GM19328 (cell line): ENCODE measurements at regions not wholly inside any gene's neighbourhood (a gene's known extent, or its start where the extent isn't known, plus 50 kb on each side); places are given as distances from the start of the nearest gene placed in this dataset.
"Not testable (repeated sequence)": the region's sequence is repeated elsewhere in the genome, so short reads cannot be mapped to it uniquely, and the experiment has no call there.

Experiments
- ATAC-seq: cut with Tn5 transposase; IDR thresholded peaks from one replicate; pipeline ENCODE4 v1.9.1; 2021; ENCODE audit warnings: mild to moderate bottlenecking, moderate library complexity; ENCODE audit not compliant: unreplicated experiment

- no peak for ATAC-seq
These were observed 180.4 kb upstream of the ACTBL2 start for GRCh38 chr5:57662991-57663390.

GRCh38 chr5:57659886-57660285, 177.3 kb upstream of the ACTBL2 start:
- ATAC-seq, result no peak

- ATAC-seq, result no peak
These were observed 175.4 kb upstream of the ACTBL2 start for GRCh38 chr5:57658018-57658417.

- no peak for ATAC-seq
These were observed 172.6 kb upstream of the ACTBL2 start for GRCh38 chr5:57655228-57655627.

GRCh38 chr5:57653636-57654290, 171.2 kb upstream of the ACTBL2 start:
- ATAC-seq, result no peak

- no peak for ATAC-seq
These were observed 168.5 kb upstream of the ACTBL2 start for GRCh38 chr5:57651127-57651526.

- peak; percentile 89 for ATAC-seq
These were observed 167.9 kb upstream of the ACTBL2 start for GRCh38 chr5:57650360-57651069.

- no peak for ATAC-seq
These were observed 160.1 kb upstream of the ACTBL2 start for GRCh38 chr5:57642698-57643097.

GRCh38 chr5:57642066-57642465, 159.5 kb upstream of the ACTBL2 start:
- no peak for ATAC-seq

- ATAC-seq, result no peak
These were observed 152.7 kb upstream of the ACTBL2 start for GRCh38 chr5:57635146-57635777.

- ATAC-seq, result no peak
These were observed 150.3 kb upstream of the ACTBL2 start for GRCh38 chr5:57632937-57633336.

GRCh38 chr5:57631139-57631538, 148.5 kb upstream of the ACTBL2 start:
- not testable (repeated sequence) for ATAC-seq

- no peak for ATAC-seq
These were observed 145.1 kb upstream of the ACTBL2 start for GRCh38 chr5:57627661-57628060.

GRCh38 chr5:57626703-57627102, 144.1 kb upstream of the ACTBL2 start:
- no peak for ATAC-seq

- ATAC-seq, result no peak
These were observed 139.0 kb upstream of the ACTBL2 start for GRCh38 chr5:57621624-57622023.

GRCh38 chr5:57618767-57619381, 136.3 kb upstream of the ACTBL2 start:
- no peak for ATAC-seq

GRCh38 chr5:57613741-57614140, 131.1 kb upstream of the ACTBL2 start:
- no peak for ATAC-seq

GRCh38 chr5:57611177-57611576, 128.6 kb upstream of the ACTBL2 start:
- ATAC-seq, result no peak

GRCh38 chr5:57608542-57608941, 125.9 kb upstream of the ACTBL2 start:
- no peak for ATAC-seq

- ATAC-seq, result no peak
These were observed 119.4 kb upstream of the ACTBL2 start for GRCh38 chr5:57601996-57602395.

- ATAC-seq, result no peak
These were observed 117.7 kb upstream of the ACTBL2 start for GRCh38 chr5:57600321-57600720.

- ATAC-seq, result no peak
These were observed 116.1 kb upstream of the ACTBL2 start for GRCh38 chr5:57598756-57599155.
